Liver (tissue), 8 donors: ENCODE measurements at regions not wholly inside any gene's neighbourhood (a gene's known extent, or its start where the extent isn't known, plus 50 kb on each side); places are given as distances from the start of the nearest gene placed in this dataset.
A peak's percentile ranks its signal among the peaks of the same experiment; 100 is the strongest.
"Not testable (repeated sequence)": the region's sequence is repeated elsewhere in the genome, so short reads cannot be mapped to it uniquely, and the experiment has no call there.

Source experiments
- DNase-seq: peaks from one replicate; pipeline ENCODE4 v3.0.0-alpha.2; 2017; ENCODE audit warnings: low spot score
- H3K27ac ChIP-seq, 2 donors: one replicate each; pipeline ENCODE4 v1.7.0; 2013; ENCODE audit warnings: inconsistent platforms in 2 of 2, low read length in 2 of 2, control low read depth in 1 of 2, low read depth in 1 of 2, mild to moderate bottlenecking in 1 of 2
- H3K27me3 ChIP-seq, 4 donors: one replicate each; pipeline versions ENCODE4 v1.6.1 to v1.7.0; 2013; ENCODE audit warnings: low read length in 3 of 4, inconsistent platforms in 1 of 4, mild to moderate bottlenecking in 1 of 4, moderate library complexity in 1 of 4; ENCODE audit not compliant: control insufficient read depth in 4 of 4, insufficient read depth in 4 of 4
- H3K36me3 ChIP-seq, 4 donors: one replicate each; pipeline versions ENCODE4 v1.6.1 to v1.7.0; 2013; ENCODE audit warnings: low read length in 3 of 4, mild to moderate bottlenecking in 3 of 4, low read depth in 1 of 4, moderate library complexity in 1 of 4; ENCODE audit not compliant: control insufficient read depth in 4 of 4, insufficient read depth in 3 of 4
- H3K4me1 ChIP-seq, 4 donors: one replicate each; pipeline versions ENCODE4 v1.6.1 to v1.7.0; 2013; ENCODE audit warnings: low read length in 3 of 4, mild to moderate bottlenecking in 3 of 4, moderate library complexity in 1 of 4; ENCODE audit not compliant: control insufficient read depth in 4 of 4, insufficient read depth in 4 of 4
- H3K4me3 ChIP-seq, 3 donors: one replicate each; pipeline versions ENCODE4 v1.6.1 to v1.7.0; 2013; ENCODE audit warnings: low read length in 3 of 3, control low read depth in 1 of 3, low read depth in 1 of 3, mild to moderate bottlenecking in 1 of 3
- H3K9ac ChIP-seq, 2 donors: one replicate each; pipeline ENCODE4 v1.7.0; 2013; ENCODE audit warnings: low read length in 2 of 2, mild to moderate bottlenecking in 2 of 2, moderate library complexity in 2 of 2, control low read depth in 1 of 2, low read depth in 1 of 2
- H3K9me3 ChIP-seq, 4 donors: one replicate each; pipeline versions ENCODE4 v1.6.1 to v1.7.0; 2013; ENCODE audit warnings: low read length in 3 of 4; ENCODE audit not compliant: control insufficient read depth in 4 of 4
- ATF3 ChIP-seq: IDR thresholded peaks from 2 replicates; pipeline ENCODE4 v1.6.1; 2016; ENCODE audit warnings: antibody characterized with exemption
- CTCF ChIP-seq: fragments of 150-350 bp; IDR thresholded peaks from 2 replicates; pipeline ENCODE4 v1.5.1; 2017; ENCODE audit warnings: improper control_type of control experiment, low read depth, low read length; ENCODE audit not compliant: missing input control
- GABPA ChIP-seq, 2 donors: IDR thresholded peaks in 1 of 2; conservative IDR thresholded peaks in 1 of 2; 2 replicates each; pipeline ENCODE4 v1.6.1; 2016; ENCODE audit warnings: antibody characterized with exemption in 2 of 2, mild to moderate bottlenecking in 1 of 2, moderate library complexity in 1 of 2
- HNF4A ChIP-seq, 2 donors: conservative IDR thresholded peaks; 2 replicates each; pipeline ENCODE4 v1.6.1; 2016; ENCODE audit warnings: antibody characterized with exemption in 2 of 2, mild to moderate bottlenecking in 2 of 2
- RAD21 ChIP-seq, 2 donors: IDR thresholded peaks; 2 replicates each; pipeline ENCODE4 v1.6.1; 2016; ENCODE audit warnings: antibody characterized with exemption in 2 of 2, mild to moderate bottlenecking in 2 of 2
- REST ChIP-seq: IDR thresholded peaks from 2 replicates; pipeline ENCODE4 v1.6.1; 2016; ENCODE audit warnings: antibody characterized with exemption, mild to moderate bottlenecking
- RXRA ChIP-seq, 2 donors: IDR thresholded peaks; 2 replicates each; pipeline ENCODE4 v1.6.1; 2017 to 2018; ENCODE audit warnings: antibody characterized with exemption in 2 of 2, mild to moderate bottlenecking in 1 of 2
- TAF1 ChIP-seq: conservative IDR thresholded peaks from 2 replicates; pipeline ENCODE4 v1.6.1; 2016; ENCODE audit warnings: antibody characterized with exemption, mild to moderate bottlenecking
- ZBTB33 ChIP-seq: IDR thresholded peaks from 2 replicates; pipeline ENCODE4 v1.6.1; 2016; ENCODE audit warnings: antibody characterized with exemption
- WGBS: extraction: QIAGEN DNeasy Blood & Tissue Kit; methylation state at CpG from one replicate; pipeline ENCODE4 v1.1.7; 2013; 5-methylcytosine and 5-hydroxymethylcytosine counted together
- donor health status: healthy.
- donor health status: healthy.
- donor health status: healthy.
- donor health status: healthy.
- donor health status: healthy.

GRCh38 chr13:22925881-22926747 is 254.7 kb upstream of the SGCG start (continued):
- TF ChIP-seq ZBTB33 (no peak), ATF3 (no peak), TAF1 (no peak)

GRCh38 chr13:22926748-22927400 is 253.9 kb upstream of the SGCG start:
- TF ChIP-seq REST = no peak
- TF ChIP-seq GABPA (IDR thresholded peaks at IDR 0.05 in 1 of 2, conservative IDR thresholded peaks at IDR 0.05 in 1 of 2) = no peak
- TF ChIP-seq CTCF = no peak
- no peak for TF ChIP-seq HNF4A (conservative IDR thresholded peaks at IDR 0.05)
- TF ChIP-seq RXRA (IDR thresholded peaks at IDR 0.05) = no peak
- no peak for TF ChIP-seq RAD21 (IDR thresholded peaks at IDR 0.05)
- 23% methylated on average over 56 of the region's 56 CpGs for WGBS
- H3K4me1 ChIP-seq = no peaks in the 10 kb centered on the region
- no peaks in the 10 kb centered on the region for H3K36me3 ChIP-seq
- no peak overlapping the region for H3K27ac ChIP-seq
- no peaks in the 10 kb centered on the region for H3K9me3 ChIP-seq
- peaks cover 0 to 5% (median 0%) of the 10 kb centered on the region in 4 donors for H3K27me3 ChIP-seq
- H3K9ac ChIP-seq = no peak overlapping the region
- no peak for DNase-seq
- peak overlapping the region in 1 of 3 donors; percentile 4 for H3K4me3 ChIP-seq

GRCh38 chr13:22927845-22928244 is 252.9 kb upstream of the SGCG start:
- not testable (repeated sequence) for H3K9ac ChIP-seq, H3K27me3 ChIP-seq, H3K9me3 ChIP-seq, H3K27ac ChIP-seq, H3K4me1 ChIP-seq, H3K4me3 ChIP-seq, DNase-seq, H3K36me3 ChIP-seq
- 82% methylated on average over 4 of the region's 4 CpGs for whole genome bisulfite sequencing
